ENCODE measurements at regions not wholly inside any gene's neighbourhood (a gene's known extent, or its start where the extent isn't known, plus 50 kb on each side); places are given as distances from the start of the nearest gene placed in this dataset.

DNA sequence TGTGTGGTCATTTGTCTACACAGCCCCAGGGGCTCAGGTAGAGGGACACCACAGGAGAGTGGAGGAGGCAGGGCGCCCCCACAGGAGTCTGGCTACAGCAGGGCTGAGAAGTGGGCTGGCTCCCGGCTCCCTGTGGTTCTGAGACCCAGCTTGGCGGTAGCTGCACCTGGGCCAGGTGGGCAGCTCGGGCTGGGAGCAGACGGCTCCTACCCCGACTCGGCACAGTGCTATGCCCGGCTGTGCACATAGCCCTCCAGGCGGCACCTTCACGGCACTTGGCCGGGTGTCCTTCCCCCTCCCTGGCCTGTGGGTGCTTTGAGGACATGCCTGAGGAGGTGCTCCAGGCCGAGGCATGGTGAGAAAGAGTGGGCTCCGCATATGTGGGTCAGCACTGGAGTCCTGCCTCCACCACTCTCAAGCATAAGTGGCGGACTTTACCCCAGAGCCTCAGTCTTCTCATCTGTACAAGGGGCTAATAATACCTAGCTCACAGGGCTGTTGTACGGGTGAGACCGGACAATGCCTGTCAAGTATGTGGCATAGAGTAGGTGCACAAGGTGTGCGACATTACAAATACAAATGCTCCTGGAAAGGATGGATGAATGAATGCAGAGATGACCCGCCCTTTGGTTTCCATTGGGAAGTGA is 50.1 kb upstream of the JPH3 start:
- Mint-ChIP-seq H3K27me3 (peaks cover 8% of the 10 kb centered on the region), H3K36me3 (no peaks in the 10 kb centered on the region), H3K9me3 (peaks cover 0 to 1% (median 0%) of the 10 kb centered on the region in 3 donors), H3K4me1 (peaks cover 0 to 6% (median 0%) of the 10 kb centered on the region in 3 donors), H3K27ac (no peak overlapping the region), H3K4me3 (no peak overlapping the region)

DNA sequence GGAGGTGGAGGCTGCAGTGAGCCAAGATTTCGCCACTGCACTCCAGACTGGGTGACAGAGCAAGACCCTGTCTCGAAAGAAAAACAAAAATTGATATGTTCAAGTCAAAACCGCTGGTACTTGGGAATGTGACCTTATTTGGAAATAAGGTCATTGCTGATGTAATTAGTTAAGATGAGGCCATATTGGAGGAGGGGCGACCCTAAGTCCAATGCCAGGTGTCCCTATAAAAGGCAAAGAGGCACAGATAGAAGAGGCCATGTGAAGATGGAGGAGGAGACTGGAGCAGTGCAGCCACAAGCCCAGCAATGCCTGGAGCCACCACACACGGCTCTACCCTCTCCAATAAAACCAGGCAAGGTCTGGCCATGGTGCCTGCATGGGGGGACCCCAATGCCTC is 50.8 kb upstream of the JPH3 start:
- Mint-ChIP-seq H3K4me1 (peaks cover 0 to 6% (median 0%) of the 10 kb centered on the region in 3 donors), H3K9me3 (peaks cover under 1 to 2% (median 1%) of the 10 kb centered on the region in 3 donors), H3K36me3 (no peaks in the 10 kb centered on the region), H3K4me3 (no peak overlapping the region), H3K27me3 (peaks cover 9% of the 10 kb centered on the region), H3K27ac (no peak overlapping the region)

DNA sequence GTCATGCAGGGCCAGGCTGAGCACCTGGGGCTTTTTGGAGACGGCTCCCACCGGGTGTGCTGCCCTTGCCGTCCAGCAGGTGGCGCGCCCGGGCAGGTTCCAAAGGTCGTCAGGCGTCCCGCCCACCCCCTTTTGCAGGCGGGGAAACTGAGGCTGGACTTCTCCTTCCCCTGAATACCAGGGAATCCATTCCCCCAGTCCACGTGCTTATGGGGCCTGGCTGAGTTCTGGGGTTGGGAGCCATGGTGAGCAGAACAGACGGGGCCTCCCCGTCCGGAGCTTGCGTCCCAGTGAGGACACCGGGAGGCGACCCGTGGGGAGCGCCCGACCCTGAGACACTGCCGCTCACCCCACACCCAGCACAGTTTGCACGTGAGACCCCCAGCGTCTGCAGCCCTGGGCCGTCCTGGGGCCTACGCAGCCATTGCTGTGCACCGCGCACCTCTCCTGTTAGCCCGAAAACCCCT is 51.8 kb upstream of the JPH3 start:
- Mint-ChIP-seq H3K4me1 (peaks cover 0 to 6% (median 0%) of the 10 kb centered on the region in 3 donors), H3K9me3 (peaks cover 1 to 4% (median 3%) of the 10 kb centered on the region in 3 donors), H3K27ac (no peak overlapping the region), H3K4me3 (no peak overlapping the region), H3K27me3 (peaks cover 9% of the 10 kb centered on the region), H3K36me3 (no peaks in the 10 kb centered on the region)

DNA sequence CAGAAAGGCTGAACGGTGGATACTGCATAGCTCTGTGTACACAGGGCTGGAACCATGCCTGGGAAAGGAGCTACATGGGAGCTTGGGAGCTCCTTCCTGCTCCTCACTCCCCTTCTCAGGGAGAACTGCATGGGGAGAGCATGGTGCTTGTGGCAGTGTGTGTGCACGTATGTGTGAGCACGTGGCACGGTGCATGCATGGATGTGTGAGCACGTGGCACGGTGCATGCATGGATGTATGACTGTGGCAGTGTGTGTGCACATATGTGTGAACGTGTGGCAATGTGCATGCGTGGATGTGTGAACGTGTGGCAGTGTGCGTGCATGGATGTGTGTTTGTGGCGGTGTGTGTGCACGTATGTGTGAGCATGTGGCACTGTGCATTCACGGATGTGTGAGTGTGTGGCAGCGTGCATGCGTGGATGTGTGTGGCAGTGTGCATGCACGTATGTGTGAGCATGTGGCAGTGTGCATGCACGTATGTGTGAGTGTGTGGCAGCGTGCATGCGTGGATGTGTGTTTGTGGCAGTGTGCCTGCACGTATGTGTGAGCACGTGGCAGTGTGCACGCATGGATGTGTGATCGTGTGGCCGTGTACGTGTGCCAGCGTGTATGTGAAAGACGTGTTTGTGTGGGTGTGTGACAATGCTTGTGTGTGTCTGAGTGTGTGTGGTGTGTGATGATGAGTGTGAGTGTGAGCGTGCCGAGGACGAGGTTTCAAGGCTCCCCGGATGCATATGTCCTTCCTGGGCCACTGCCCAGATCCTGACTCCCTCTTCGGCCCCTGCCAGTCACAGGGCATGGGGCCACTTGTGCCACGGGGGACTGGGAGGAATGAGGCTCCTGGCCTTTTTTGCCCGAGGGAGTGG is 52.4 kb upstream of the JPH3 start:
- peak overlapping the region in 1 of 3 donors; percentile 91 for H3K27ac Mint-ChIP-seq
- peaks cover 1 to 4% (median 3%) of the 10 kb centered on the region in 3 donors for H3K9me3 Mint-ChIP-seq
- peaks cover 0 to 6% (median 0%) of the 10 kb centered on the region in 3 donors for H3K4me1 Mint-ChIP-seq
- H3K4me3 Mint-ChIP-seq = peak overlapping the region in 1 of 4 donors; percentile 54
- peaks cover 9% of the 10 kb centered on the region for H3K27me3 Mint-ChIP-seq
- H3K36me3 Mint-ChIP-seq = no peaks in the 10 kb centered on the region

DNA sequence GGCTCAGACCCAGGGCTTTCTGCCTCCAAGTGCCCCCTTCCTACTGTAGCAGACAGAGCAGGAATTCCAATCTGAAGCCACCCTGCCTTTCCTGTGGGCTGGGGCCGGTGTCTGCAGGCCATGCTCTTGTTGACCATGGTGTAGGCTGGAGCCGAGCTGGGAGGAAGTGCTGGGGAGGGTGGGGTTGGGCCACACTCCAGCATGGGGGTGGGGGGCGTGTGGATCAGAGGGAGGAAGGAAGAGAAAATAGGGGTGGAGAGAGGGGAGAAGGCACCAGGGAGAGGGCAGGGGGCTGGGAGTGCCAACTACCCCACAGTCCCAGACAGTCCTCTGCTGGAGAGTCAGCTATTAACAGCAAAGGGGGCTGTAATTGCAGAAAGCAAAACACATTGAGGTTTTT is 54.3 kb upstream of the JPH3 start:
- Mint-ChIP-seq H3K4me1 (peaks cover 0 to 6% (median 0%) of the 10 kb centered on the region in 3 donors), H3K9me3 (peaks cover 1 to 4% (median 3%) of the 10 kb centered on the region in 3 donors), H3K27me3 (peaks cover 11% of the 10 kb centered on the region), H3K4me3 (no peak overlapping the region), H3K27ac (no peak overlapping the region), H3K36me3 (no peaks in the 10 kb centered on the region)

DNA sequence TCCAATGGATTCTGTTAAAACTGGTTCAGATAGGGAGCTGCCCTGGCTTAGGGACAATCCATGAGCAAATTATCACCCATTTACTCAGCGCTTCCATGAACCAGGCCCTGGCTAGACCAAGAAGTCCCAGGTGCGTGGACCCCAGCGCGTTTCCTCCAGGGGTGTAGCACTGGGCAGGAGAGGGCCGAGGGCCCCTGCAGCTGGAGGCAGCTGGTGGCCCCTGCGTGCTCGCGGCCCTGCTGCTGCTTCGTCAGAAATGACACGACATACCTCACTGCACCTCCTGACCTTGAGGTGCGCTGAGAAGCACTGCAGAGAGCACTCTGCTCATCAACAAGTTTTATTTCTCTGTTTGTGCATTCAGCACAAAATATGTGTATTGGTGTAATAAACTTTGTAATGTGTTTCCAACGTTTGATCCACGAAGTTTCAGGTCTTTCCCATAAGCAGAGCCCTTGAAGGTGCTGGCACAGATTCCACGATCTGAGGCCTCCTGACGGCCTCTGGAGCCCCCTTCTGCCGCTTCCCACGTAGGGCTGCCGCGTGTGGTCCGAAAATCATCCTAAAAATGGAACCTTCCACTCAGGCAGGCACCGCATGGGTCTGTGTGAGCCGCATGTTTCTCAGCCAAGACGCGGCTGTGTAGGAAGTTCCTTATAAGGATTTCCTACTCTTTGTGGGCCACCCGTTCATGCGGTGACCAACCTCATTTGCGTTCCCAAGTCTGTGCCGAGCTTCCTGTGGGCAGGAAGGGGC is 50.8 kb upstream of the ZCCHC14 start:
- H3K9me3 Mint-ChIP-seq = peaks cover 1 to 4% (median 1%) of the 10 kb centered on the region in 3 donors
- H3K36me3 Mint-ChIP-seq = no peaks in the 10 kb centered on the region
- H3K4me1 Mint-ChIP-seq = no peaks in the 10 kb centered on the region
- peaks cover 23% of the 10 kb centered on the region for H3K27me3 Mint-ChIP-seq
- H3K4me3 Mint-ChIP-seq = no peak overlapping the region
- no peak overlapping the region for H3K27ac Mint-ChIP-seq

DNA sequence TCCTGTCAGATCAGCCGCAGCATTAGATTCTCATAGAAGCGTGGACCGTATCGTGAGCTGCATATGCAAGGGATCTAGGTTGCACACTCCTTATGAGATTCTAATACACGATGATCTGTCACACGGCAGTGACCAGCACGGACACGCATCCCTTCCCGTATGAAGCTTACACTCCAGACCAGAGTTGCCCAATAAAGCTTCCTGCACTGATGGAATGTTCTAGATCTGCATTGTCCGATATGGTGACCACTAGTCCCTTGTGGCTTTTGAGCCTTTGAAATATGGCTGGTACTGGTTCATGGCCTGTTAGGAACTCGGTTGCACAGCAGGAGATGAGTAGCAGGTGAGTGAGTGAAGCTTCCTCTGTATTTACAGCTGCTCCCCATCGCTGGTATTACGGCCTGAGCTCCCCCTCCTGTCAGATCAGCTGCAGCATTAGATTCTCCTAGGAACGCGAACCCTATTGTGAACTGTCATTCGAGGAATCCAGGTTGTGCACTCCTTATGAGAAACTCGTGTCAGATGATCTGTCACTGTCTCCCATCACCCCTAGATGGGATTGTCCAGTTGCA is 49.8 kb upstream of the ZCCHC14 start:
- Mint-ChIP-seq H3K27ac (no peak overlapping the region), H3K4me1 (no peaks in the 10 kb centered on the region), H3K4me3 (no peak overlapping the region), H3K27me3 (peaks cover 24% of the 10 kb centered on the region), H3K9me3 (peaks cover 1 to 7% (median 1%) of the 10 kb centered on the region in 3 donors), H3K36me3 (no peaks in the 10 kb centered on the region)

Data from IgD-negative memory B cell (primary cell).